Keratinocyte (primary cell): ENCODE measurements at regions not wholly inside any gene's neighbourhood (a gene's known extent, or its start where the extent isn't known, plus 50 kb on each side); places are given as distances from the start of the nearest gene placed in this dataset.

Experiments used
- DNase-seq: peaks from one replicate; pipeline ENCODE4 v3.0.0-alpha.2; 2011; ENCODE audit warnings: low read depth, missing footprints, low spot score
- FAIRE-seq: peaks from 2 replicates; lab custom pipeline; 2011; peaks lifted over from hg19 to GRCh38; lab: Jason Lieb, UNC
- H2AFZ ChIP-seq: 2 replicates; pipeline ENCODE4 v1.6.0; 2012; ENCODE audit warnings: low read length, control low read depth, inconsistent platforms; ENCODE audit not compliant: control insufficient read depth
- H3K27ac ChIP-seq: 2 replicates; pipeline ENCODE4 v1.5.1; 2011; ENCODE audit warnings: low read length; ENCODE audit not compliant: control insufficient read depth, insufficient read depth
- H3K27me3 ChIP-seq: 3 replicates; pipeline ENCODE4 v1.6.0; 2011; ENCODE audit warnings: low read length; ENCODE audit not compliant: control insufficient read depth, insufficient read depth; ENCODE audit errors: extremely low read depth
- H3K36me3 ChIP-seq, 2 experiments: 2 replicates in 1 of 2; 3 replicates in 1 of 2; pipeline ENCODE4 v1.5.1; 2011; ENCODE audit warnings: low read length in 2 of 2, mild to moderate bottlenecking in 1 of 2; ENCODE audit not compliant: control insufficient read depth in 2 of 2, insufficient read depth in 2 of 2; ENCODE audit errors: extremely low read depth in 1 of 2
- H3K4me1 ChIP-seq: 3 replicates; pipeline ENCODE4 v1.5.1; 2011; ENCODE audit warnings: low read length; ENCODE audit not compliant: control insufficient read depth, insufficient read depth; ENCODE audit errors: extremely low read depth
- H3K4me2 ChIP-seq: 3 replicates; pipeline ENCODE4 v1.6.0; 2011; ENCODE audit warnings: low read depth, low read length; ENCODE audit not compliant: control insufficient read depth, insufficient read depth; ENCODE audit errors: extremely low read depth
- H3K4me3 ChIP-seq, 3 experiments: fragments of 200-600 bp in 1 of 3; sonication (generic) in 1 of 3; 2 replicates in 2 of 3; 3 replicates in 1 of 3; pipeline ENCODE4 v1.5.1; 2011 to 2016; ENCODE audit warnings: low read length in 3 of 3, mild to moderate bottlenecking in 3 of 3, control low read depth in 2 of 3, inconsistent platforms in 1 of 3, low read depth in 1 of 3, mixed read lengths in 1 of 3, mixed run types in 1 of 3, moderate library complexity in 1 of 3; ENCODE audit not compliant: control insufficient read depth in 2 of 3, insufficient read depth in 2 of 3; ENCODE audit errors: extremely low read depth in 1 of 3
- H3K79me2 ChIP-seq: 2 replicates; pipeline ENCODE4 v1.6.0; 2012; ENCODE audit warnings: low read length; ENCODE audit not compliant: control insufficient read depth, insufficient read depth
- H3K9ac ChIP-seq: 3 replicates; pipeline ENCODE4 v1.6.0; 2011; ENCODE audit warnings: low read length; ENCODE audit not compliant: control insufficient read depth, insufficient read depth; ENCODE audit errors: extremely low read depth
- H3K9me1 ChIP-seq: 3 replicates; pipeline ENCODE4 v1.6.0; 2011; ENCODE audit warnings: low read length; ENCODE audit not compliant: control insufficient read depth, insufficient read depth; ENCODE audit errors: extremely low read depth
- H3K9me3 ChIP-seq: 2 replicates; pipeline ENCODE4 v1.5.1; 2012; ENCODE audit warnings: low read depth, low read length; ENCODE audit not compliant: control insufficient read depth
- H4K20me1 ChIP-seq: 3 replicates; pipeline ENCODE4 v1.6.0; 2011; ENCODE audit warnings: low read length; ENCODE audit not compliant: control insufficient read depth, insufficient read depth; ENCODE audit errors: extremely low read depth
- CTCF ChIP-seq, 3 experiments: IDR thresholded peaks in 1 of 3; conservative IDR thresholded peaks in 1 of 3; optimal IDR thresholded peaks in 1 of 3; 2 replicates in 2 of 3; 3 replicates in 1 of 3; pipeline versions ENCODE3 to v1.5.1; 2011; ENCODE audit warnings: low read length in 3 of 3, mild to moderate bottlenecking in 3 of 3, moderate library complexity in 2 of 3, control low read depth in 1 of 3, inconsistent platforms in 1 of 3; ENCODE audit not compliant: insufficient read depth in 2 of 3; ENCODE audit errors: extremely low read depth in 1 of 3
- EZH2 ChIP-seq: IDR thresholded peaks from one replicate; pipeline ENCODE4 v1.6.1; 2012; ENCODE audit warnings: inconsistent platforms, mild to moderate bottlenecking, low read length, moderate library complexity
- dilution Hi-C: fragments of 300-500 bp; cut with MboI; formaldehyde crosslinking; loops from one replicate; pipeline ENCODE4 v1.7.0; 2020; ENCODE audit warnings: low sequenced_read_pairs; ENCODE audit not compliant: extremely low pct_ligation_motif_present

GRCh38 chr6:66717801-66718200 is 1010.8 kb upstream of the EYS start:
- Histone ChIP-seq H3K4me3 (no peak overlapping the region), H3K36me3 (no peaks in the 10 kb centered on the region), H3K4me2 (no peak overlapping the region), H3K9me1 (no peaks in the 10 kb centered on the region), H3K9me3 (no peaks in the 10 kb centered on the region), H4K20me1 (no peaks in the 10 kb centered on the region), H3K27ac (no peak overlapping the region), H3K9ac (no peak overlapping the region), H3K27me3 (no peaks in the 10 kb centered on the region), H3K4me1 (no peaks in the 10 kb centered on the region), H3K79me2 (no peaks in the 10 kb centered on the region), H2AFZ (no peak overlapping the region)
- FAIRE-seq = no peak
- TF ChIP-seq CTCF (optimal IDR thresholded peaks at IDR 0.05 in 1 of 3, IDR thresholded peaks at IDR 0.05 in 1 of 3, conservative IDR thresholded peaks at IDR 0.05 in 1 of 3; ENCODE audit: extremely low read depth in 1 of 3, insufficient read depth in 2 of 3, low read length in 3 of 3) = no peak
- no peak for TF ChIP-seq EZH2
- no peak for DNase-seq
- dilution Hi-C loops = no loop called here

DNA sequence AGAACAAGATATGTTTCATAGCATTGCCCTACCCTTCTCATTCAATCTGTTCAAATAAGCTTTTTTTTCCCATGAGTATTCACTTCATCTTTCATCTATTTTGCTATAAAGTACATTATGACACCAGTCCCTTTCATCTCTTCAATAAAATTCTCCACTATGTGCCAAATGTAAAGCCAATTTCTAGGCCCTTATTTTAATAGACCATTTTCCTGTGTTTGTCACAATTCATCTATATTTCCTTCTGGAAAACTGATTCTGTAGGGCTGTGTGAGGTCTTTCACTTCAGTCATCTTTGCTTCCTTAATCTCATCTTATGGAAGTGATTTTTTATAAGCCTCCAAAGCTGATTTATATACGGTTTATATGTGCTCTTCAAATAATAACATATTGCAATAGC is 992.4 kb upstream of the EYS start:
- Histone ChIP-seq H3K27me3 (no peaks in the 10 kb centered on the region), H3K36me3 (no peaks in the 10 kb centered on the region), H4K20me1 (no peaks in the 10 kb centered on the region), H3K9me3 (no peaks in the 10 kb centered on the region), H3K4me2 (no peak overlapping the region), H3K9me1 (no peaks in the 10 kb centered on the region), H3K27ac (no peak overlapping the region), H3K79me2 (no peaks in the 10 kb centered on the region), H3K4me3 (no peak overlapping the region), H3K9ac (no peak overlapping the region), H3K4me1 (no peaks in the 10 kb centered on the region), H2AFZ (no peak overlapping the region)
- no peak for TF ChIP-seq CTCF (optimal IDR thresholded peaks at IDR 0.05 in 1 of 3, IDR thresholded peaks at IDR 0.05 in 1 of 3, conservative IDR thresholded peaks at IDR 0.05 in 1 of 3; ENCODE audit: extremely low read depth in 1 of 3, insufficient read depth in 2 of 3, low read length in 3 of 3)
- no peak for TF ChIP-seq EZH2
- FAIRE-seq = no peak
- no peak for DNase-seq
- dilution Hi-C loops = no loop called here
